GM21529 (cell line): ENCODE measurements at regions not wholly inside any gene's neighbourhood (a gene's known extent, or its start where the extent isn't known, plus 50 kb on each side); places are given as distances from the start of the nearest gene placed in this dataset.

Experiments
- ATAC-seq: cut with Tn5 transposase; IDR thresholded peaks from one replicate; pipeline ENCODE4 v1.9.1; 2021; ENCODE audit not compliant: unreplicated experiment

DNA sequence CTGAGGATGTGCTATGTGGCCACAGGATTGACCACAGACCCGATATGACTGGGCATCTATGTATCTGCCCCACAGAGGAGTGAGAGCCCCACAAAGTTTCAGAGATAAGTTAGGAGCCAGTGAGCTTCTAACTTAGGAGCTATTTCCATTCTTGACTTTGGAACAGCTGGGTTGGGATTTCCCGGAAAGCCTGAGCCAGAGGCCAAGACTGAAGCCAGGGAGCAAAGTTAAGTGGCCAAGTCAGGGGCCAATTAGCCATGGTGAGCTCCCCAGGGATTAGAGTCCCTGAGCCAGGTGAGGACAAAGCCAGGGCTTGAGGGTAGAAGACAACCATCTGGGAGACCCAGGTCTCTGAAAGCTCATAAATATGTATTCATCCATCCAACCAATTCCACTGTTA lies 143.6 kb downstream of the MAFB start:
- no peak for ATAC-seq

- ATAC-seq: no peak
Measured at GRCh38 chr20:40542065-40542464, 147.0 kb downstream of the MAFB start.

DNA sequence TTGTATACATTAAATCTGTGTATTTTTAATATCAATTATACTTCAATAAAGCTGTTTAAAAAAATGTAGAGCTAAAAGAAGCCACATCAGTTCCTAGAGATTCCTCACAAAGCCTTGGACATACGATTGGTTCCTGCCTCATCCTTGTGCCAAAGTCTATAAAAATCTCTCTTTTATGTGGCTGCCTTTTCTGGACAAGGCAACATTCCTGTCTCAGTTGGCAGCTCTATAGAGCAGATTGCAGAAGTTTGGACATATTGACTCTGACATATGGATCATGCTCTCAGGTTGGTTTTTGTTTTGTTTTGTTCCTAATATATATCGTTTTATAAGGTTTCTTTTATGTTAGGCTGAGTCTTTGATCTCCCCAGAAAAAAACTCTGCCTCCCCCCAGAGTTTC lies 148.9 kb downstream of the MAFB start:
- no peak for ATAC-seq

DNA sequence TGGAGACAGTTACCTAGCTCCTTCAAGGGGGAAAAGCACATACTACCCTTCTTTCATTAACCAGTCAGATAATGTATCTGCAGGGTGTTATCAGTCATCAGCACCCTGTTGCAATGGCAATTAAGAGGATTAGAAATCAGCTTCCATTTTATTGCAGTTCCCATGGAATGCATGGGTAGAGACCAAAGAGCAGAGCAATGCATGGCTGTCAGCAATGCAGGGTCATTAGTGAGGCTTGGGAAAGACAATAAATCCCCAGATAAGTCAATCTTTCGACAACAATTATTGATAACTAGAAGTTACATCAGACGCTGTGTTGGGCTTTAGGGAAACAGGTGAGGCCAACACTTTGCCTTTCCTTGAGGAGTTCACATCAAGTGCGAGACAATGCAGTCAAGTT lies 150.9 kb downstream of the MAFB start:
- no peak for ATAC-seq

- no peak for ATAC-seq
Measured at GRCh38 chr20:40536808-40537207, 152.2 kb downstream of the MAFB start.

GRCh38 chr20:40535816-40536215 lies 153.2 kb downstream of the MAFB start:
- no peak for ATAC-seq

DNA sequence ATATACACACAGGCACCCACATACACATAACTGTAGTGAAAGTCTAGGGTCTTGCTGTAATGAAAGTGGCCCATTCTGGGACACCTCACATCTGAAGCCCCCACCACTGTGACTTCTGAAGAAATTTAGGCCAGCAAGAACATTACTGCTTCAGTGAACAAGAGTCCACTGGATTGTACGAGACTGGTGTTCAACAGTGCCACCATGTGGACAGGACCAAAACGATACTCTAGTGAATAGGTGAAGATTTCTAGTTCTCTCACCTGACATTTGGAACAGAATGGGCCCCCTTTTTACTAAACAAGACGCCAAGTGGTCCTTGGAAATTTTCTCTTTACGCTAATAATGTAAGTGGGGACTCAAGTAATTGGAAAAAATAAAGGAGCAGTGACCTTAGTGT lies 156.9 kb downstream of the MAFB start:
- ATAC-seq: no peak

DNA sequence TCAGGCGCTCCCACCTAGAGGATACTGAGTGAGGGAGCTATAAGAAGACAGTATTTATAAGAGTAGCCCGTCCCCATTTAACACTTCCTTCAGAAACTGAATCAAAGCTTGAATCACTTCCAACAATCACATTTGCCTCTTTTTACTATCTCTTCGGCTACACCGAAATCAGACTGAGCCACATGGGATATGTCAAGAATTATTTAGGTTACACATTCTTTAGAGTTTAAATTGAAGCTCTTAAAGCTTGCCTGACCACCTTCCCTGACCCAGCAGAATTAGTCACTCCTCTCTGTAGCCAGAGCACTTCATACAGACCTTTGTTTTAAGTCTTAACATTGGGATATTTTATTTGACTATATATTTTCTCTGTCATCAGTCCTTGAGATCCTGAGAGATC lies 163.7 kb downstream of the MAFB start:
- no peak for ATAC-seq

GRCh38 chr20:40524071-40524470 lies 165.0 kb downstream of the MAFB start:
- ATAC-seq: no peak

- ATAC-seq: no peak
Measured at GRCh38 chr20:40522405-40522804, 166.6 kb downstream of the MAFB start.

DNA sequence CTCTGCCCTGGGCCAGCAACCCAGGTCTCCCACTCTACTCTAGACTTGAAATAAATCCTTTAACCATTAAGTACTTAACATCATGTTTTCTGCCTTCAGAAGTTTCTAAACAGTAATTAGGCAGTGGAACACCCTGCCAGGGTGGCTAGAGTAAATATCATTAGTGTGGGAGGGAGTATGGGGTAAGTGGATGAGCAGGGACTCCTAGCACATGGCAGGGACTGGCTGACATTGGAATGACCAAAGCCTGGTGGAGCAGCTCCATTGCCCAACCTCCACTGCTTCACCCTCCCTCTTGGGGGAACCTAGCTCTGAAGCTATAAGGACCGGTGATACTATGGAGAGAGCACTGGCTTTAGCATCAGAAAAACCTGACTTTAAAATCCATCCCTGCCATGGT lies 167.1 kb downstream of the MAFB start:
- no peak for ATAC-seq

GRCh38 chr20:40519918-40520317 lies 169.1 kb downstream of the MAFB start:
- ATAC-seq: no peak

GRCh38 chr20:40512994-40513393 lies 176.0 kb downstream of the MAFB start:
- no peak for ATAC-seq

GRCh38 chr20:40512591-40512990 lies 176.4 kb downstream of the MAFB start:
- ATAC-seq: no peak

- no peak for ATAC-seq
Measured at GRCh38 chr20:40511478-40511877, 177.6 kb downstream of the MAFB start.

- no peak for ATAC-seq
Measured at GRCh38 chr20:40510622-40511021, 178.4 kb downstream of the MAFB start.

DNA sequence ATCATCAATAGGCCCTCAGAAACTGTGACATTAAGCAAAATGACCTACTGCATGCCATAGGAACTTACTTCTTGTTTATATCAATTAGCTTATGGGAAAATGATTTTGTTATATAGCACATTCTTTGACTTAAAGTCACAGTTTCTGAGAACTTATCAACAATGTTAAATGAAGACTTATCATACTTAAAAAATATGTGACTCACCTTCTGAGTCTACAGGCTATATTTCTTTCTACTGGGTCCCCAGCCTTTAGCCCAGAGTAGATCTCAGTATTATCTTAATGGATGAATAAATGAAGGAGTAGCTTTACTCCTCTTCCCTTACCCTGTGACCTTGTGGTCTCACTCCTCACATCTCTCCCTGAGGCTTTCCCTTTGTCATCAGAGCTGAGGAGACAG lies 180.2 kb downstream of the MAFB start:
- no peak for ATAC-seq

- no peak for ATAC-seq
Measured at GRCh38 chr20:40506537-40506939, 182.5 kb downstream of the MAFB start.

DNA sequence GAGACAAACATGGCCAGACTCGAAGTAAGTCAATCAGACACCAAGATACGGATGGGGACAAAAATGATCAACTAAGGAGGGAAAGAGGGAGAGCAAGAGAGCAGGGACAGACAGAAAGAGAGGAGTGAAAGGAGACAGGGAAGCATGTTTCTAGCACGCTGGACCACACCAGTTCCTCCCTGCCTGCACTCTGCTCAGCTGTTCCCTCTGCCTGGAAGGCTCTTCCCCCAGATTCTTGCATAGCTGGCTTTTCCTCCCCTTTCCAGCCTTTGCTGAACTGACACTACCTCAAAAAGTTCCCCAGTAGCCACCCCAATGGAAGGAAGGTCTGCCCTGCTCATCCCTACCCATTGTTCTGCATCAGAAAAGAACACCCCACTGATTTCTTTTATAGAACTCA lies 185.9 kb downstream of the MAFB start:
- ATAC-seq: no peak

DNA sequence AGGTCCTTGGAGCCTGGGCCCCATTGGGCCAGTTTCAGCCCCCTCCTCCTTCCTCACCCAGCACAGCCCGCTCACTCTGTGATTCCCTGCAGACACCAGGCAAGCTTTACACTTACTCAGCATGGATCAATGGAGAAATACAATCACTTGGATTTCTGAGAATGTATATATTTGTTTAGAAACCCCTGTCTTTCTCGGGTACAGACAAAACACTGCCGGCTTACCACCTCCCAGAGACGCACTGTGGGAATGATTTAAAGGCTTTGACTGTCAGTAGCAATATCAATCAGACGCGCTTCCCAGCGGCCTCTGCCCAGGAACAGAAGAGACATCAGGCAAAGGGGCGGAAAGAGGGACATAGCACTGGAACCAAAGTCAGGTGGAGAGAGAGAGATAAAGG lies 186.5 kb downstream of the MAFB start:
- no peak for ATAC-seq

DNA sequence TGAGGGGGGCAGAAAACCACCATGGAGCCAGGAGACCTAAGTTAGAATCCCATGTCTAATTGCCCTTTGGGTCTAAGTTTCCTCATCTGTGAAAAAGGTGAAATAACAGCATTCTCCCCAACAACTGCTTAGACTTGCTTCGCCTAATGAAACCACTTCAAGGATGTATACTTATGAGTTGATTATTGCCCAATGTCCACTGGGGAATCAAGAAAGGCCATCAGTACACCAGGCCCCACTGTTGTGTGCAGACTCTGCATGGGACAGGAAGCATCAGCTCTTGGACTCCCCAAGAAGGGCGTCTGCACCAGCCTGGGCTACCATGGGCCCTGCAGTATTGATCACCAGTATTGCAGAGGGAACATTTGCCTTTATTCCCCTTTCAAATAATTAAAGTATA lies 189.6 kb downstream of the MAFB start:
- no peak for ATAC-seq

- no peak for ATAC-seq
Measured at GRCh38 chr20:40497899-40498691, 190.9 kb downstream of the MAFB start.

GRCh38 chr20:40495956-40496355 lies 193.1 kb downstream of the MAFB start:
- no peak for ATAC-seq
